ENCODE measurements at regions not wholly inside any gene's neighbourhood (a gene's known extent, or its start where the extent isn't known, plus 50 kb on each side); places are given as distances from the start of the nearest gene placed in this dataset.

- H3K4me3 ChIP-seq (ENCODE audit: control extremely low read depth in 1 of 5, extremely low read depth in 1 of 5, insufficient read depth in 1 of 5, low read depth in 2 of 5, low read length in 4 of 5) = no peak overlapping the region
- H3K79me2 ChIP-seq (ENCODE audit: control insufficient read depth, insufficient read depth, low read length) = no peaks in the 10 kb centered on the region
- H3K4me1 ChIP-seq (ENCODE audit: control insufficient read depth in 2 of 2, insufficient read depth in 2 of 2, low read length in 2 of 2) = no peaks in the 10 kb centered on the region
- peak overlapping the region; percentile 2 for H2AFZ ChIP-seq (ENCODE audit: insufficient read depth, low read depth, low read length, poor library complexity, severe bottlenecking)
- Mint-ChIP-seq H3K9me3 (ENCODE audit: insufficient read depth) (no peaks in the 10 kb centered on the region), H3K4me3 (no peak overlapping the region), H3K27ac (no peak overlapping the region), H3K4me1 (no peaks in the 10 kb centered on the region), H3K27me3 (no peaks in the 10 kb centered on the region)
- CTCF ChIA-PET = interaction anchor here (0.8 kb wide), 1 partner anchor 365 kb away, joined by 4 read pairs; no protein-coding TSS in a partner anchor
- H3K4me2 ChIP-seq (replicated peaks; ENCODE audit: low read depth, low read length, poor library complexity, severe bottlenecking) = no peak overlapping the region
- DNase-seq (no peak), ATAC-seq (ENCODE audit: low read depth) (no peak)
- no peaks in the 10 kb centered on the region for H3K27me3 ChIP-seq (replicated peaks in 1 of 4; ENCODE audit: control extremely low read depth in 1 of 4, control insufficient read depth in 3 of 4, insufficient read depth in 4 of 4, low read length in 3 of 4)
- no peaks in the 10 kb centered on the region for H4K20me1 ChIP-seq (ENCODE audit: control insufficient read depth, insufficient read depth, low read length, poor library complexity, severe bottlenecking)
- TF ChIP-seq EZH2 (IDR thresholded peaks at IDR 0.05; ENCODE audit: borderline replicate concordance, insufficient read depth, low read depth, low read length, poor library complexity, severe bottlenecking) = no peak
- TF ChIP-seq CTCF (IDR thresholded peaks at IDR 0.05) = no peak
- no peak overlapping the region for H3K27ac ChIP-seq (ENCODE audit: low read length in 2 of 2)
- no peaks in the 10 kb centered on the region for H3K36me3 ChIP-seq (replicated peaks in 1 of 2; ENCODE audit: control extremely low read depth in 1 of 2, control insufficient read depth in 1 of 2, extremely low read depth in 1 of 2, insufficient read depth in 2 of 2, low read length in 1 of 2)
- intact Hi-C loops (cut with micrococcal nuclease) = loop anchor here (10.0 kb wide), 1 partner anchor 621 kb away; no protein-coding TSS in a partner anchor
- no CpG with 5 or more reads among the region's 2 CpGs for WGBS (ENCODE audit: insufficient coverage)
- POLR2A ChIA-PET = no interaction called here
- H3K9ac ChIP-seq (ENCODE audit: low read length) = no peak overlapping the region
- H3K9me3 ChIP-seq (ENCODE audit: control extremely low read depth in 1 of 3, control insufficient read depth in 2 of 3, insufficient read depth in 1 of 3, low read length in 2 of 3) = peaks cover 0 to 8% (median 0%) of the 10 kb centered on the region in 3 donors
Observed at GRCh38 chr3:154955907-154956533, 124.1 kb upstream of the MME start.

DNA sequence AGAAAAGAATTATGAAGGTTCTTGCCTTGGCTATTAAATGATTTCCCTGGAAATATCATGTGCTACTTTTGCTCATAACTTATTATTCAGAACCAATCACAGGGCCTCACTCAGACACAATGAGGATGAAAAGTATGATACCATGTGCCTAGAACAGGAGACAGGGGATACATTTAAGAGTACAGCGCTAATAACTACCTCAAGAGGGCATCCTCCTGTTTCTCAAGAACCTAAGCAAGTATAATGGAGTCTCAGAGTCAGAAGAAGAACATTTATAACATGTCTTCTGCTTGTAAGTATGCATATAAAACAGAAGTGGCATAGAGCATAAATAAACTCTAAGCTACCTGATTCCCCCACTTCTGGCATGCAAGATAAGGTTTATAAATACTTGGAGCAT, 125.4 kb upstream of the MME start:
- ChIA-PET POLR2A (interaction anchor here (0.6 kb wide), 1 partner anchor 1035 kb away, joined by 3 read pairs; no protein-coding TSS in a partner anchor), CTCF (interaction anchor here (0.7 to 2.1 kb wide), 5 partner anchors 94 to 379 kb away, joined by 3 to 10 read pairs (median 5); no protein-coding TSS in a partner anchor)
- Mint-ChIP-seq H3K9me3 (ENCODE audit: insufficient read depth) (no peaks in the 10 kb centered on the region), H3K27me3 (no peaks in the 10 kb centered on the region), H3K4me1 (no peaks in the 10 kb centered on the region), H3K27ac (no peak overlapping the region), H3K4me3 (no peak overlapping the region)
- Histone ChIP-seq H3K4me2 (replicated peaks; ENCODE audit: low read depth, low read length, poor library complexity, severe bottlenecking) (no peak overlapping the region), H3K4me1 (ENCODE audit: control insufficient read depth in 2 of 2, insufficient read depth in 2 of 2, low read length in 2 of 2) (no peaks in the 10 kb centered on the region), H3K4me3 (ENCODE audit: control extremely low read depth in 1 of 5, extremely low read depth in 1 of 5, insufficient read depth in 1 of 5, low read depth in 2 of 5, low read length in 4 of 5) (no peak overlapping the region), H3K27ac (ENCODE audit: low read length in 2 of 2) (no peak overlapping the region), H3K79me2 (ENCODE audit: control insufficient read depth, insufficient read depth, low read length) (no peaks in the 10 kb centered on the region), H3K36me3 (replicated peaks in 1 of 2; ENCODE audit: control extremely low read depth in 1 of 2, control insufficient read depth in 1 of 2, extremely low read depth in 1 of 2, insufficient read depth in 2 of 2, low read length in 1 of 2) (no peaks in the 10 kb centered on the region), H3K9ac (ENCODE audit: low read length) (no peak overlapping the region), H2AFZ (ENCODE audit: insufficient read depth, low read depth, low read length, poor library complexity, severe bottlenecking) (no peak overlapping the region), H3K9me3 (ENCODE audit: control extremely low read depth in 1 of 3, control insufficient read depth in 2 of 3, insufficient read depth in 1 of 3, low read length in 2 of 3) (peaks cover 0 to 8% (median 0%) of the 10 kb centered on the region in 3 donors), H3K27me3 (replicated peaks in 1 of 4; ENCODE audit: control extremely low read depth in 1 of 4, control insufficient read depth in 3 of 4, insufficient read depth in 4 of 4, low read length in 3 of 4) (no peaks in the 10 kb centered on the region), H4K20me1 (ENCODE audit: control insufficient read depth, insufficient read depth, low read length, poor library complexity, severe bottlenecking) (no peaks in the 10 kb centered on the region)
- WGBS (ENCODE audit: insufficient coverage) = no CpG with 5 or more reads among the region's 1 CpG
- DNase-seq = peak; percentile 29
- no peak for TF ChIP-seq EZH2 (IDR thresholded peaks at IDR 0.05; ENCODE audit: borderline replicate concordance, insufficient read depth, low read depth, low read length, poor library complexity, severe bottlenecking)
- TF ChIP-seq CTCF (IDR thresholded peaks at IDR 0.05) = peak; percentile 32
- intact Hi-C loops (cut with micrococcal nuclease) = loop anchor here (10.0 kb wide), 1 partner anchor 620 kb away; no protein-coding TSS in a partner anchor
- no peak for ATAC-seq (ENCODE audit: low read depth)

Measured in B cell (primary cell).